Activated CD8-positive, alpha-beta T cell treated with anti-CD3 and anti-CD28 coated beads for 36 hours (primary cell): ENCODE measurements at regions not wholly inside any gene's neighbourhood (a gene's known extent, or its start where the extent isn't known, plus 50 kb on each side); places are given as distances from the start of the nearest gene placed in this dataset.

Experiments
- ATAC-seq: fragments of 200-7000 bp; cut with Tn5 transposase; one replicate; pipeline ENCODE4 v1.10.0; 2021; ENCODE audit warnings: mild to moderate bottlenecking, moderate library complexity
- CTCF ChIA-PET: fragments of 350-600 bp; sonication (Branson Sonifier 250); formaldehyde crosslinking; loops from one replicate; lab custom pipeline; 2021; ENCODE audit warnings: antibody characterized with exemption; lab: Charles Lee
- POLR2A ChIA-PET: fragments of 350-600 bp; sonication (Branson Sonifier 250); formaldehyde crosslinking; loops from one replicate; lab custom pipeline; 2021; ENCODE audit warnings: antibody characterized with exemption; lab: Charles Lee
- DNase-seq: peaks from one replicate; pipeline ENCODE4 v3.0.0-alpha.2; 2020
- H3K27ac Mint-ChIP-seq: one replicate; pipeline ENCODE4 v1.8.0; 2021; ENCODE audit warnings: mild to moderate bottlenecking, mixed read lengths
- H3K27me3 Mint-ChIP-seq: one replicate; pipeline ENCODE4 v1.8.0; 2021; ENCODE audit warnings: mixed read lengths
- H3K36me3 Mint-ChIP-seq: one replicate; pipeline ENCODE4 v1.8.0; 2021; ENCODE audit warnings: low read depth, mixed read lengths
- H3K4me1 Mint-ChIP-seq: one replicate; pipeline ENCODE4 v1.8.0; 2021; ENCODE audit warnings: low read depth, mixed read lengths
- H3K4me3 Mint-ChIP-seq: one replicate; pipeline ENCODE4 v1.8.0; 2021; ENCODE audit warnings: mild to moderate bottlenecking, moderate library complexity, mixed read lengths
- H3K9me3 Mint-ChIP-seq: one replicate; pipeline ENCODE4 v1.8.0; 2021; ENCODE audit warnings: mixed read lengths
- intact Hi-C: fragments of 100-400 bp; cut with micrococcal nuclease; formaldehyde crosslinking; loops from one replicate; pipeline ENCODE4 v1.10.0; 2022
- TF ChIP-seq, protein P1 (sequence below): fragments of 200-600 bp; IDR thresholded peaks from one replicate; pipeline ENCODE4 v1.8.0; 2022; ENCODE audit warnings: antibody characterized with exemption, mild to moderate bottlenecking

DNA sequence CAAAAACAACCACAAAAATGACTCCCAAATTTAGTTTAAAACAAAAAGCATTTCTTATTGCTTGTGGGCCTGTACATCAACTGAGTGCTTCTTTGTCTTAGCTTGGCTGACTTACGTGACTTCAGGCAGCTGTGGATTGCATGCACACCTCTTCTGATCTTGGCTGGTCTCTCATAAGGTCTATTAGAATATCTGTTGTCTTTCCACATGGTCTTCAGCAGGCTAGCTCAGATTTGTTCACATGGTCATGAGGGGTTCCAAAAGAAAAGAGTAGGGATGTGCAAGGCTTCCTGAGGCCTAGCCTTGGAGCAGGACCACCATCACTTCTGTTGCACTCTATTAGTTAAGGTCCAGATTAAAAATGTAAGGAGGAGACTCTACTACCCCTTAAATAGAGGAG lies 120.1 kb downstream of the LRRC70 start:
- H3K4me1 Mint-ChIP-seq = no peaks in the 10 kb centered on the region
- TF ChIP-seq, protein P1, sequence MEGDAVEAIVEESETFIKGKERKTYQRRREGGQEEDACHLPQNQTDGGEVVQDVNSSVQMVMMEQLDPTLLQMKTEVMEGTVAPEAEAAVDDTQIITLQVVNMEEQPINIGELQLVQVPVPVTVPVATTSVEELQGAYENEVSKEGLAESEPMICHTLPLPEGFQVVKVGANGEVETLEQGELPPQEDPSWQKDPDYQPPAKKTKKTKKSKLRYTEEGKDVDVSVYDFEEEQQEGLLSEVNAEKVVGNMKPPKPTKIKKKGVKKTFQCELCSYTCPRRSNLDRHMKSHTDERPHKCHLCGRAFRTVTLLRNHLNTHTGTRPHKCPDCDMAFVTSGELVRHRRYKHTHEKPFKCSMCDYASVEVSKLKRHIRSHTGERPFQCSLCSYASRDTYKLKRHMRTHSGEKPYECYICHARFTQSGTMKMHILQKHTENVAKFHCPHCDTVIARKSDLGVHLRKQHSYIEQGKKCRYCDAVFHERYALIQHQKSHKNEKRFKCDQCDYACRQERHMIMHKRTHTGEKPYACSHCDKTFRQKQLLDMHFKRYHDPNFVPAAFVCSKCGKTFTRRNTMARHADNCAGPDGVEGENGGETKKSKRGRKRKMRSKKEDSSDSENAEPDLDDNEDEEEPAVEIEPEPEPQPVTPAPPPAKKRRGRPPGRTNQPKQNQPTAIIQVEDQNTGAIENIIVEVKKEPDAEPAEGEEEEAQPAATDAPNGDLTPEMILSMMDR = no peak
- POLR2A ChIA-PET = no interaction called here
- H3K9me3 Mint-ChIP-seq = no peaks in the 10 kb centered on the region
- DNase-seq = no peak
- H3K36me3 Mint-ChIP-seq = no peaks in the 10 kb centered on the region
- H3K4me3 Mint-ChIP-seq = no peak overlapping the region
- CTCF ChIA-PET = no interaction called here
- no peaks in the 10 kb centered on the region for H3K27me3 Mint-ChIP-seq
- H3K27ac Mint-ChIP-seq = no peak overlapping the region
- ATAC-seq = no peak
- intact Hi-C loops = no loop called here

DNA sequence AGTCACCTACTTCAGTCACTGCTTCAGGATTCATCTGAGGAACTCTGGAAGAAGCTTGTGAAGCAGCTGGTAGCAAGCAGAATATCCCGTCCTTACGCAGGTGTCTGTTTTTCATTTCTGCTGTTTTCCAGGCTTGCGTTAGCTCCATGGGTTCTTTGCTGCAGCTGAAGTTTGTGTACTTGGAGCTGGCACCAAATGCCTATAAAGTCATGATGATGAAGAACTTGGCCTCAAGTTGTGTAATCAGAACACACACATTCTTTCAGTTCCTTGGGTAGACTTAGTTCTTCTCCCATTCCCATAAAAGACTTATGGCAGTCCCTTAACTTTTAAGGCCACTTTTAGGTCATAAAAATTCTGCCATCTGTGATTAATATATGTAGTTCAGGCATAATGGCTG lies 116.7 kb downstream of the LRRC70 start:
- no peak overlapping the region for H3K27ac Mint-ChIP-seq
- DNase-seq (no peak), ATAC-seq (no peak)
- no peaks in the 10 kb centered on the region for H3K9me3 Mint-ChIP-seq
- TF ChIP-seq, protein P1 = no peak
- peaks cover 2% of the 10 kb centered on the region for H3K4me1 Mint-ChIP-seq
- POLR2A ChIA-PET = no interaction called here
- H3K36me3 Mint-ChIP-seq = no peaks in the 10 kb centered on the region
- no peaks in the 10 kb centered on the region for H3K27me3 Mint-ChIP-seq
- intact Hi-C loops = no loop called here
- no peak overlapping the region for H3K4me3 Mint-ChIP-seq
- CTCF ChIA-PET = no interaction called here

DNA sequence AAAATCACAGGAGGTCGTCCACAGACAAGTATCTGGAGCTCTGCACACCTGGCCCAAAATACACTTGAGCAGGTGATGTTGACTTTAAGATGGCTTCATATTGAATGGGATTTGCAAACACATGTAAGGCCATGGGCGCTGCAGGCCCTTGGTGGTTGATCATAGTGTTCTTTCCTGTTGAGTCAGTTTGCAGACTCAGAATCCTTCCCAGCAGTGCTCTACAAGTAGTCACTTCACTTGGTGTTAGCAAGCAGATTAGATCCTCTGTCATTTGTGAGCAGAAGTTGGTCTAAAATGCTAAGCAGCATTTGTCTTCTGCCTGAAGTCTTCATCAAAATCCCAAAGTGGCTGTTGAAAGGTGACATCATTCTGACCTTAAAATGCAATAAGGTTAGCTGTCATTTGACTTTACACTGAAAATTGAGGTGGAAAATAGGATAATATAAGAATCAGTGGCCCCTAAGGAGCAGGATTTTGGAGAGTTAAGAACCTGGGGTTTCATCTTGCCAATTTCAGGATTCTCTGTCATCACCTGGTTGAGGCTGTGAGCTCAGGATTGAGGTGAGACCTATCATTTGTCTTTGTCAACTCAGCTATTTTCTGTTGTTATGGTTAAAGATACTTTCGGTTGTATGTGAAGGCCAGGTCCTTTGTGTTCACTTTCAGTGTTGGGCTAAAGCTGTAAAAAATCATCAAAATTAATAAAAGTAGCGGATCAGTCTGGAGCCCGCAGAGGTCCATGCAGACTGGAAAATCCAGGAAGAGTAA lies 114.5 kb downstream of the LRRC70 start:
- ATAC-seq (no peak), DNase-seq (no peak)
- no peak overlapping the region for H3K27ac Mint-ChIP-seq
- TF ChIP-seq, protein P1 = no peak
- H3K36me3 Mint-ChIP-seq = no peaks in the 10 kb centered on the region
- peaks cover 7% of the 10 kb centered on the region for H3K4me1 Mint-ChIP-seq
- no peaks in the 10 kb centered on the region for H3K27me3 Mint-ChIP-seq
- ChIA-PET POLR2A (no interaction called here), CTCF (no interaction called here)
- intact Hi-C loops = no loop called here
- no peaks in the 10 kb centered on the region for H3K9me3 Mint-ChIP-seq
- H3K4me3 Mint-ChIP-seq = no peak overlapping the region

DNA sequence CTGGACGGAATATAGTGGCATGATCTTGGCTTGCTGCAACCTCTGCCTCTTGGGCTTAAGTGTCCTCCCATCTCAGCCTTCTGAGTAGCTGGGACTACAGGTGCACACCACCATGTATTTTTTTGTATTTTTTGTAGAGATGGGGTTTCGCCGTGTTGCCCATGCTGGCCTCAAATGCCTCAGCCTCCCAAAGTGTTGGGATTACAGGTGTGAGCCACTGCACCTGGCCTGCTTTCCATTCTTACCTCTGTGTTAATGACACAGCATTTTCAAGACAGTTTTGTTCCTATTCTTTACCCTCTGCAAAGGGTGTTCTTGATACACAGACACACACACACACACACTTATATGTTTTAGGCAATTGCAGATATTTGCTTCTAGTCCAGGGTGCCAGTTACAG lies 113.3 kb downstream of the LRRC70 start:
- H3K4me3 Mint-ChIP-seq = no peak overlapping the region
- no peak for ATAC-seq
- intact Hi-C loops = no loop called here
- peaks cover 7% of the 10 kb centered on the region for H3K4me1 Mint-ChIP-seq
- ChIA-PET CTCF (no interaction called here), POLR2A (no interaction called here)
- TF ChIP-seq, protein P1 = no peak
- no peaks in the 10 kb centered on the region for H3K27me3 Mint-ChIP-seq
- H3K36me3 Mint-ChIP-seq = no peaks in the 10 kb centered on the region
- H3K27ac Mint-ChIP-seq = no peak overlapping the region
- no peaks in the 10 kb centered on the region for H3K9me3 Mint-ChIP-seq
- DNase-seq = no peak

DNA sequence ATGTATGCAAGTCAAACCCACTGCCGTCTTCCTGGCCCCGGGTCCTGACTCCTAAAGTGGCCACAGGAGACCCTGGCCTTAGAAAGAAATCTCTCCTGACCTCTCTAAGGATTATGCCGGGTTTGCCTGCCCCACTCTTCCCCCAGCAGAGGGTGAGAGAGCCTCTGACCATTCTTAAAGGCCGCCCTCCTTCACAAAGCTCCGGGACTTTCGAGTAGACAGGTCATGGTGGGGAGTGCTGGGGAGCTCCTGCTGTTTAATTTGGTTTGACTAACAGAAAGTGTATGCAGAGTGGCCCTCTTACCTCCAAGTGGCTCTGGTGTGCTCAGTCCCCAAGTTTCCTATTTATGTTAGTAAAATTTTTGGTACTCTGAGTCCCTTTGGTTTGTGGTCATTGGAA lies 111.8 kb downstream of the LRRC70 start:
- CTCF ChIA-PET = no interaction called here
- H3K9me3 Mint-ChIP-seq = no peaks in the 10 kb centered on the region

More for the DNA sequence above, 111.8 kb downstream of the LRRC70 start:
- TF ChIP-seq, protein P1 = no peak
- H3K27me3 Mint-ChIP-seq = no peaks in the 10 kb centered on the region
- ATAC-seq (no peak), DNase-seq (no peak)
- H3K27ac Mint-ChIP-seq = no peak overlapping the region
- intact Hi-C loops = no loop called here
- H3K4me3 Mint-ChIP-seq = no peak overlapping the region
- peaks cover 7% of the 10 kb centered on the region for H3K4me1 Mint-ChIP-seq
- POLR2A ChIA-PET = no interaction called here
- H3K36me3 Mint-ChIP-seq = no peaks in the 10 kb centered on the region
